ENCODE measurements at regions not wholly inside any gene's neighbourhood (a gene's known extent, or its start where the extent isn't known, plus 50 kb on each side); places are given as distances from the start of the nearest gene placed in this dataset.
"Not testable (repeated sequence)": the region's sequence is repeated elsewhere in the genome, so short reads cannot be mapped to it uniquely, and the experiment has no call there.

GRCh38 chr1:25171013-25171412, 61.3 kb downstream of the SYF2 start:
- DNase-seq (ENCODE audit: low spot score): not testable (repeated sequence)

DNA sequence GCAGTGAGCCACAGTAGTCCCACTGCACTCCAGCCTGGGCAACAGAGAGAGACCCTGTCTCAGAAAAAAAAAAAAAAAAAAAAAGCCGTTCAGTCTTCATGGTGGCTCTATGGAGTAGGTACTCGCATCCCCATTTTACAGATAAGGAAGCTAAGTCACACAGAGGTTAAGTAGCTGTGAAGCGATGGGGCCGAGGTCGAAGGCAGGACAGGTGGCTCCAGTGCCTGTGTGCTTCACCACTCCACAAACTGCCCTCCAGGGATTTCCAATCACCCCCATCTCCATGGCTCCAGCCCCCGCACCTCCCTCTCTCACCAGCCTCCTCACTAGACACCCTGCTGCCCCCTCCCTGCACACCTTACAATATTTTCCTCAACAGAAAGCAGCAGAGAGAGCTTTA, 61.9 kb downstream of the SYF2 start:
- no peak for DNase-seq (ENCODE audit: low spot score)

- DNase-seq (ENCODE audit: low spot score): no peak
Observed at GRCh38 chr1:25169610-25170009, 62.7 kb downstream of the SYF2 start.

- no peak for DNase-seq (ENCODE audit: low spot score)
Observed at GRCh38 chr1:25169168-25169567, 63.1 kb downstream of the SYF2 start.

DNA sequence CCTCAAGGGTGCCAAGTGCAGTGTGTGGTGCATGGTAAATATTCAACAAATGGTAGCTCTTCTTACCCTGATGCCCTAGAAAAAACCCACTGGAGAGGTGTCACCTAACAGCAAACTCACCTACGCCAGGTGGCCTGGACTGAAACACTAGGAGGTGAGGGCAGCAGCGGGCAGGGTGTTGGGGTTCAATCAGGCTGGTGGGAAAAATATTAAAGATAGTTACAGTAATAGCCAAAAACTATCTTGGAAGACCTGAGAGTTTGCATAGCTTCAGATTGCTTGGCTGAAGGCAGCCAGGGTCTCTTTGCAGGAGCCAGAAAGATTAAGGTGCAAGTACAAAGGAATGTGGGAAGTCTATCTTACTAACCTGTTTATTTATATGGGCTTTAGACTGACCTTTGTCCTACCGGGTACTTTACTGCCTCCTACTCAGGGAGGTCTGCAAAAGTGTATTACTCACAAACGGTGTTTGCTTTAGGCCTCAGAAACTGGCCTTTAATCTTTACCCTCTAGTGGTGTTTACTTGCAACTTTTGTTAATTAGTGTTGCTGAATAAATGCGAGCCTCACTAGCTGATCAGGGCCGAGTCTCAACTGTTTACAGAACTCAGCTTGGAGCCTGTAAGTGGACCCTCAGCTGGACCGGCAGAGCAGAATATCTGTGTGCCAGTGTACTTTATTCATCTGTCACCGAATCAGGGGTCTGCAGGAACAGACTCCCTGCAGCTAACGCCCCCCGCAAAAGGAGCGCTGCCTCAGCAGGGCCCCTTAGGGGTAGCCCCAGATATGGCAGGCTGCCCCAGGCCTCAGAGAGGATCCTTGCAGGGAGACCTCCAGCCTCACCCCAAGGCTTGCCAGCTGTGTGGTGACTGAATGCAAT, 63.9 kb downstream of the SYF2 start:
- DNase-seq (ENCODE audit: low spot score): no peak

DNA sequence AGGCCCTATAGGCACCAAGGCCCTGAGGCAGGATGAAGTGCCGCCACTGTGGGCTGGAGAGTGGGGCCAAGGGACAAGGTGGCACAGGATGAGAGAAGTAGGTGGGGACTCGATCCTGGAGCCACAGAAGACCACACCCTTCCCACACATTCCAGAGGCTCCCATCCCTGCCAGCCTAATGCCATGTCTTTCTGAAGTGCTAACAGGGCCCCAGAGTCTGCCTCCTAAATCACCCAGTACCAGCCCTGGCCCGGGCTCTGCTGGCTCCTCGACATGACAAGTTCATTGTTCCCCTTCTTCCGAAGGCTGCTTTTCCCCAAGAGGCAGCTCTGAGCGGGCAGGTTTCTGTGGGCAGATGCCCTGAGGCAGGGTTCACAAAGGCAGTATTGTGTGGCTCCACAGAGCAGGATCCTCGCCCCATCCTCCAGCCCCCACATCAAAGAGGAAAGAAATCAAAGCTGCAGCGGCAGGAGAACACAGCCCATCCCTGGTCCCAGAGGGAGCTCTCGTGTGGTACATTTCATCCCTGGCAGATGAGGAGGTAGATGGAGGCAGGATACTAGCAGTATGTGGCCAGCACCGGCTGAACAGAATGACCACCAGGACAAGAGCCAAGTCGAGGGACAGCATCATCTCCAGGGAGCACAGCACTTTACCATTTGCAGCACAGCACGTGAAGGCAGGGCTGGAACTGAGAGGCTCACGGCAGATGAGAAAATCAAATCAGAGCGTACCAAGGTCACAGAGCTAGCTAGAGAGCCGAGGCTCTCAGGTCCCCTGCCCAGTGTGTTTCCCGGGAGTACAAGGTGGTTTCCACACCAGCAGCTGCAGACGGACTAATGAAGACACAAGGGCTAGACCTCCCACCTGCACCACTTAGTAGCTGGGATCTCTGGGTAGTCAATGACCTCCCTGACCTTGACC, 64.8 kb downstream of the SYF2 start:
- no peak for DNase-seq (ENCODE audit: low spot score)

DNA sequence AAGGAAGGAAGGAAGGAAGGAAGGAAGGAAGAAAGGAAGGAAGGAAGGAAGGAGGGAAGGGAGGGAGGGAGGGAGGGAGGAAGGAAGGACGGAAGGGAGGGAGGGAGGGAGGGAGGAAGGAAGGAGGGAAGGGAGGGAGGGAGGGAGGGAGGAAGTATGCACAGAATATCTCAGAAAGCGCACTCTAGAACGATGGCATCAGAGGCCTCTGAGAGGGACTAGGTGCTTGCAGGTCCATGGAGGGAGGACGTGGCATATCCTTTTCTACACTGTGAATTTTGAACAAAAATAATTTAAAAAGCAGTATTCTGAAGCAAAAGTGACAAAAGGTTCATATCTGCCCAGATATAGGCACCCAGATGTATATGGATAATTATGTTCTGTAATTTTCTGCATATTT, 65.5 kb downstream of the SYF2 start:
- DNase-seq (ENCODE audit: low spot score): no peak

DNA sequence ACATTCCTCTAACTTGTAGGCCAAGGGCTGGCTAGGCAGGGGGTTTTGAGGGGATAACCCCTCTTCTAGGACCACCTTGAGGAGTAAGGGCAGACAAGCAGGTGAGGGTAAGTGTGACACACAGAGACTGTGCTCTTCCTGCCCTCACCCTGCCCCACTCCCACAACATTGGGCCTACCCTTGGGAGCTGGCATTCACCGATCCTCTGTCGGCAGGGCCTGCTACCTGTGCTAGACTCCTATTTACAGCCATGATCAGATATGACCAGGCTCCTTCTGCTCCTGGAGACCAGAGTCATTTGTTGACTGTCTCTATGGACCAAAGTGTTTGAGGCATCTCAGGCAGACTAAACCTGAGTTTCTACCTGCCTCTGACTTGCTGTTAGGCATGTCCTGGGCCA, 68.3 kb downstream of the SYF2 start:
- DNase-seq (ENCODE audit: low spot score): no peak

DNA sequence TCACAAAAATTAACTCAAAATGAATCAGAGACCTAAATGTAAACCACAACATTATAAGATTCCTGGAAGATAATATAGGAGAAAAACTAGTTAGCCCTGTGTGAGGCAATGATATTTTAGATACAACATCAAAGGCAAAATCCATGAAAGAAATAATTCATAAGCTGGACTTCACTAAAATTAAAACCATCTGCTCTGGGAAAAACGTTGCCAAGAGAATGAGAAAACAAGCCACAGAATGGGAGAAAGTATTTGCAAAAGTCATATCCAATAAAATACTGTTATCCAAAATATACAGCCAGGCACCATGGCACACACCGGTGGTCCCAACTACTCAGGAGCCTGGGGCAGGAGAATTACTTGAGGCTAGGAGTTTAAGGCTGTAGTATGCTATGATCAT, 70.3 kb downstream of the SYF2 start:
- DNase-seq (ENCODE audit: low spot score): no peak

DNA sequence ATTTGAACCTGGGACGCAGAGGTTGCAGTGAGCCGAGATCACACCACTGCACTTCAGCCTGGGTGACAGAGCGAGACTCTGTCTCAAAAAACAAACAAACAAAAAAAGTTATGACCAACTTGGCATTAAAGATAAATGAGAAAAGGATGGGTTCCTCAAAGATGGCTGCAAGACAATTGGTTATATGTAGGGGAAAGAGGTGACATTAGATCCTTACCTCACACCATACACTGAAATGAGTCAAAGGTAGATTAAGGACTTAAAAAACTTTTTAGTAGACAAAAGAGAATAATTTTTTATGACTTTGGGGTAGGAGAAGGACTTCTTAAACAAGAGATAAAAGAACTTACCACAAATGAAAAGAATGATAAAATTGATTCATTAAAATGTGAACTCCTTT, 74.5 kb downstream of the SYF2 start:
- no peak for DNase-seq (ENCODE audit: low spot score)

DNA sequence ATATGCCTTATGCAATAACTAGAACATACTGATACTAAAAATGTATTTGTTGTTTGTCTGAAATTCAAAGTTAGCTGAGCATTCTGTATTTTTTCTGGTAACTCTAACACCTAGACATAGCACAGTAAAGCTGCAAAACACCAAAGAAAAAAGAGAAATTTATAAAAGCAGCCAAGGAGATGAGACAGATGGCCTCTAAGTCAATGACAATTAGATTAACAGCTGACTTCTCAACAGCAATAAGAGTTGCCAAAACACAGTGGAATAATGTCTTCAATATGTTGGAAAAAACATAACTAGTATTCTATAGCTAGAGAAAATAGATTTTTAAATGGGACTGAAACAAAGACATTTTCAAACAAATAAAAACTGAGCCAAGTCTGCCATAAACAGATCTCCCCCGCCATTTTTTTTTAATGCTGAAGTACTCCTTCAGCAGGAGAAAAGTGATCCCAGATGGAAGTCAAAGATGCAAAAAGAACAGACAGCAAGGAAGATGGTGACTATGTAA, 81.3 kb downstream of the SYF2 start:
- DNase-seq (ENCODE audit: low spot score): no peak

GRCh38 chr1:25148673-25149300, 83.5 kb downstream of the SYF2 start:
- DNase-seq (ENCODE audit: low spot score): peak; percentile 14

GRCh38 chr1:25146451-25146855, 85.8 kb downstream of the SYF2 start:
- DNase-seq (ENCODE audit: low spot score): no peak

DNA sequence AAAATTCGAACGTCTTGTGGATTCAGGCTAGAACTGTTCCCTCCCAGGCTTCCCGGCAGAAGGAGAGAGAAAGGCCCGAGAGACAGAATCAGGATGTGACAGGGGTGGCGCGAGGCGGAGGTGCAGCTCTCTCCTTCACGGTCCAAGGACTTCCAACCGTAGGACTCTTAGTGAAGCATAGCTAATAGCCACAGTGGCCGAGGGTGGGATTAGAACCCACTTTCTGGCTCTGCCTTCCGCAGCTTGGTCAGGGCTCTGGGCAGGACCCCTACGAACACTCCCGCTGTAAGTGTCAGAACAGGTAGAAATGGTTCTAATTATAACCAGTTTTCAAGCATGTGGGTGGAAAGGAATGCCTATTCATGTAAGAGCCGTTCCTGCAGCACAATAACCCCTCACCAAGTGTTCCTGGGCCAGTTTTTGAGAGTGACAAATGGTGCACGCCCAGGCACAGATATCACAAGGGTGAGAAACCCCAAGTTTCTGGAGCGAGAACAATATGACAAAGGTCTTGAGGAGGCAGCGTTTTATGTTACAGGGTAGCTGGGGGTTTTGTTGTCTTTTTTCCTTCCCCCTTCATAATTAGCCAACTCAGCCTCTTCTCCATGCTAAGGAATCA, 86.4 kb downstream of the SYF2 start:
- DNase-seq (ENCODE audit: low spot score): no peak

DNA sequence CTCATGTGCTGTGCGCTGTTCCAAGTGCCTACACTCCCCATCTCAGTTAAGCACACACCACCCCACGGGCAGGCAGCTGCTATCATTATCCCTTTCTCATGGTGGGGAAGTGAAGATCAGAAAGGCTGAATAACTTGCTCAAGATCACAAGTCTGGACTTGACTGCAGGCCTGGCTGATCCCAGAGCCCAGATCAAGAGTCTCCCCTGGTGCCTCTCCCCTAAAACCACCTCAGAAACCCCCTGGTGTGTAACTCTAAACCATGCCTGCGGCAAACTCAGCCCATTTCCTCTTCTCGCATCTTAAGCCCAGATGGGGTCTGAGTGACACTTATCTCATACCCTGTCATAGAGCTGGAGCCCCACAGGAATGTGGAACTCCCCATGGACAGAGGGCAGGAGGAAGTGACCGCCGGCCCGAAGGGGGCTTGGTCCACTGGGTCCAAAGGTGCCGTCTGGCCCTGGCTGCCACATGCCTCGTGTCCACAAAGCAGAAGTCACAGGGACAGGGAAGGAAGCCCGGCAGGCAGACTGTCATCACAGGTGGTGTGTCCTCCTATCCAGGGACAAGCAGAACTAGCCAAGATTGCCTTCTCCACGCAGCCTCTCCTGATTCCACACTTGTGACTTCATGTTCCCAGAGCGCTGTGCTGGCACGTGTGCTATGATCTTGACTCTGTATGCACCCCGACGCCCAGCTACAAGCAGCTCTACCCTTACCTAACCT, 92.1 kb downstream of the SYF2 start:
- DNase-seq (ENCODE audit: low spot score): no peak

- no peak for DNase-seq (ENCODE audit: low spot score)
Observed at GRCh38 chr1:25137521-25138395, 94.5 kb downstream of the SYF2 start.

GRCh38 chr1:25137106-25137505, 95.2 kb downstream of the SYF2 start:
- no peak for DNase-seq (ENCODE audit: low spot score)

- no peak for DNase-seq (ENCODE audit: low spot score)
Observed at GRCh38 chr1:25135909-25136308, 96.4 kb downstream of the SYF2 start.

DNA sequence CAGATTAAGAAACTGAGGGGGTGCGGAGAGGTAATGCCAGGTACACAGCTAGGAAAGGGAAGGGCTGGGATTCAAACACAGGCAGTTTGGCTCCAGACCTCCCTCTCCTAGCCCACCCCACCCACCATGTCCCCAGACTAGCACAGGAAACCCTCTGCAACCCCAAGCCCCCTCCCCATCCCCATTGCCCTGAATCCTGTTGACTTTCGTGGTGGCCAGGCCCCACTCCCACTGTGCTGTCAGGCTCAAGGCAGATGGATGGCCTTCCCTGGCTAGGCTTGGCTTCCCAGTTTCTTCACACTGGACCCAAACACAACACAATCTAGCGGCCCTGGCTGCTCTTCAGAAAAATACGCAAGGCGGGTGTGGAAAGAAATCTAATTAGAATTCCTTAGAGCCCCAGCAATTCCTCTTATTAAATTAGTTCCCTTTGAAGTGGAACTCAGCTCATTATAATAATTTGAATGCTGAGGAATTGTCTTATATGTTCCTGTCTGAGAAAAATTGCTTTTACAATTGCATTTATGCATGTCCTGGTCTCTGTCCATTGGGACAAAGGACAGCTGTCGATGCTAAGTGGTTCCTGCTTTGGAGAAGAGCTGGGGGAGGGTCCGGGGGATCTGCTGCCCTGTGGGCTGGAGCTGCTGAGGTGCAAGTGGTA, 97.4 kb downstream of the SYF2 start:
- DNase-seq (ENCODE audit: low spot score): no peak

GRCh38 chr1:25134307-25134706, 98.0 kb downstream of the SYF2 start:
- DNase-seq (ENCODE audit: low spot score): no peak

Data from cerebellar cortex (tissue), 1 donor.